WTC11 (cell line): ENCODE measurements at regions not wholly inside any gene's neighbourhood (a gene's known extent, or its start where the extent isn't known, plus 50 kb on each side); places are given as distances from the start of the nearest gene placed in this dataset.

Source experiments
- CTCF ChIP-seq: fragments of 200-600 bp; IDR thresholded peaks from 2 replicates; pipeline ENCODE4 v1.8.0; 2022; ENCODE audit warnings: antibody characterized with exemption
- ELF4 ChIP-seq: sonication (generic); formaldehyde crosslinking; IDR thresholded peaks from 2 replicates; pipeline ENCODE4 v1.8.1; 2022; ENCODE audit warnings: low read depth, mild to moderate bottlenecking, moderate library complexity, missing genetic modification reagents
- MYBL2 ChIP-seq: sonication (generic); formaldehyde crosslinking; IDR thresholded peaks from 2 replicates; pipeline ENCODE4 v1.8.1; 2023; ENCODE audit warnings: mild to moderate bottlenecking, moderate library complexity, missing genetic modification reagents
- NFYB ChIP-seq: sonication (generic); formaldehyde crosslinking; conservative IDR thresholded peaks from 2 replicates; pipeline ENCODE4 v1.8.0; 2022; ENCODE audit warnings: low read depth, missing genetic modification reagents
- NR2C2 ChIP-seq: sonication (generic); formaldehyde crosslinking; IDR thresholded peaks from 2 replicates; pipeline ENCODE4 v1.8.0; 2022; ENCODE audit warnings: mild to moderate bottlenecking, missing genetic modification reagents

GRCh38 chr9:78605041-78606000, 308.4 kb downstream of the PSAT1 start:
- TF ChIP-seq MYBL2 (no peak), CTCF (no peak), NR2C2 (CRISPR knock-in tag) (no peak), ELF4 (no peak), NFYB (no peak)
